Eye (tissue), 1 donor: ENCODE measurements at regions not wholly inside any gene's neighbourhood (a gene's known extent, or its start where the extent isn't known, plus 50 kb on each side); places are given as distances from the start of the nearest gene placed in this dataset.

Experiments used
- DNase-seq: peaks from one replicate; pipeline ENCODE4 v3.0.0-alpha.2; 2015

DNA sequence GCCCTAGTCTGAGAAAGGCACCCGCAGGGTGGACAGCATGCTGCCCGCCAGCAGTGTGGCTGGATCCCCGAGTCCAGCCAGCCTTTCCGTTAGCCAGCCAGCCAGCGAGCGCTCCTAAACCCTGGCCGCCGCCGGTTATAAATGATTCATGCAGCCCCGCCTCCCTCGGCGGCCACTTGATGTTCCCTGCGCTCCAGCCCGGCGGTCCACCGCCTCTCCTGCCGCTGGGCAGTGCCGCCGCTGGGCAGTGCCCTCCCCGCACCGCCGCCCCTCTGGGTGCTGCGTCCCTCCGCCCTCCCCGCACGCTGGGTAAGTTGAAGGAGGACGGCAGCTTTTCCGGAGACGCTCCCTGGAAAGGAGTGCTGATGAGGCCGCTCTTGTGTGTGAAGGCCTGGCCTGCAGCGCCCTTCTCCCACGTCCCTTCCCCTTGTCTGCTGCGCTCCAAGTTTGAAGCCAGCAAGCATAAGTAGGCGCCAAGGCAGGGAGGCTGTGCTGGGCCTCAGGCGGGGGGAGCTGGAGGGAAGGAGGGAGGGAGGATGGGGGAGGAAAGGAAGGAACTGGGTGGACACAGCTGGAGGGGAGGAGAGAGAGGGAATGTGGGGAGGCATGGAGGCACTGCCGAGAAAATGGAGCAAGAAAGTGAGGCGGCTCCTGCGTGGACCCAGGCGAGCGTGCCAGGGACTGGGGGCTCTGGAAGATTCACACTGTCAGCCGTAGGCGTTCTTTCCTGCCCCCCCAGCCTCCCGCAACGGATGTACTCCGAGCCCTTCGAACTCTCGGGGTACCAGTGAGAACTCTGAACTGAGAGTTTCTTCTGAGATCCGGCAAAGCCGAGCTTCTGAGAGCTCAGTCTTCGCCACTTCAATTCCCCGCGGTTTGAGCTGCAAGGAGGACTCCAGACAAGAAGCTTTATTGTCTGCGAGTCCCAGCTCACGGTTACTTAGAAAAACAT is 131.9 kb downstream of the GLI2 start:
- peak; percentile 89 for DNase-seq

DNA sequence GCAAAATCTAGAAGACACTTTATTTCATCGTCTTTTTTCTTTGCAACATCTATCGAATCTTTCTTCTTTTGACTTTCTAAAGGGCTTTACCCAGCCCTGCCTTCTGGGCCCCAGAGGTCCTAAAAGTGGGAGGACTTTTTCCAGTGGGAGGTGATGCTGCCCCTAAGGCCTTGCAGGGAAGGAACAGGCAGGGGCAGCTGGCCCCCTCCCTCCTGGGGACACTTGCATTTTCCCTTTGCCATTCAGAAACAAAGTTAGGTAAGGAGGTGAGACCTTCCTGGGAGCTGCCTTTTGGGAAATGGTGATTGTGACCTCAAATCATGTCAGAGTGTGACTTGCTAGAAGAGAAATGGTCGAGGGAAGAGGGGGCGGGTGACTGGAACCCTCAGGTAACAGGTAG is 132.7 kb downstream of the GLI2 start:
- no peak for DNase-seq

DNA sequence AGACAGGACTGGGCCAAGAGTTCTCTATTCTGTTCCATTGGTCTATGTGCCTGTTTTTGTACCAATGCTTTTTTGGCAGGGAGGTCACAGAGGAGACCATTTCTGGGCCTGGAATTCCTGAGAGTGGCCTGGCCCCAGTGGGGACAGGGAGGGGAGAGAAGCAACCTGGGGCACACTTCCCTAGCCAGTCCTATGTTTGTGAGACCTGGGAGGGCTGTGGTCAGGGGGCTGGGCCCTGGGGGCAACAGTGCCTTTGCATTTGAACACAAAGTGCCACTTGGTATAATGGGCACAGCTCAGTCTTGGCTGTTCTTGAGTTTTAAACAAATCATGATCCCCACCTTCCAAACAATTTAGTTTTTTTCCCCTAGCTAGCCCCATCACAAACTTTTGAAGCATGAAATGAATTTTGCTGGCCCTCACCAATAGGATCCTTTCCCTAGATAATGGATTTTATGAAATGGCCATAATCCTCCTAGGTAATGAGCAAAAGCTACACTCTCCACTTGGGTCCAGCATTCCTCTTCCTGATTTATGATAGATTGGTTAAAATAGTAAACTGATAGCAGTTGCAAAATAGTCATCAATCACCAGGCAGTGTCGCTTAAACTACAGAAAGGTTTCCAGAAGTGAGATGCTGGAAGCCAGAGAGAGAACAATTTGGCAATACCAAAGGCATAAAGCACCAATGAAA is 133.5 kb downstream of the GLI2 start:
- no peak for DNase-seq

DNA sequence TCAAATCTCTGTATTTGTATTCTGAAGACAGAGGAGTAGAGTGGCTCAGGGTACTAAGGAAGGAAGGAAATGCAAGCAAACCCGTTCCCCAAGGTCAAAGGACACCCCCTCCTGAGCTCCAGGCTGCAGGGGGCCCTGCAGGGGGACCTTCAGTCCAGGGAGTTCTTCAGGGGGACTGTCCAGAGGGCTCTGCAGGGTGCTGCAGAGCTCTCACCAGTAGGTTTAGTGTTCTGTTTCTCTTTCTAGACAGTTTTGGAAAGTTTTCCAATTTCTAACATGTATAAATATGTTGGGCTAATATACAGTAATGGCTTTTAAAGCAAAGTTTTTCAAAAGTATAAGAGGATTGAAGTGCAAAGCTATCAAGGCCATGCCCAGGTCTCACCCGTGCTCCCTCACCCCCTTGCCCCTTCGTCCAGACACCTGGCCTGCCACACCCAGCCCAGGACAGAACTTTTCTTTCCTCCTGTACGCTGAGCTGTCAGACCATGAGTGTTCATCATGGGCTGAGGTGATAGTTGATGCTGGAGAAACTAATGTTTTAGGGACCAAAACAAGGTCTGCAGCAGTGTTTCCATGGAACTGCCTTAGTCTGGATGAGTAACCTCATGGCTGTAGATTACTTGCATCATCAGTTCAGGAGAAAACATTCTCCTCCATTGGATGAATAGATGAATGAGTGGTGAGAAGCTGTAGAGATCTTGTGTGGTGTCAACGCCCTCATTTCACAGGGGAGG is 134.2 kb downstream of the GLI2 start:
- DNase-seq: no peak

DNA sequence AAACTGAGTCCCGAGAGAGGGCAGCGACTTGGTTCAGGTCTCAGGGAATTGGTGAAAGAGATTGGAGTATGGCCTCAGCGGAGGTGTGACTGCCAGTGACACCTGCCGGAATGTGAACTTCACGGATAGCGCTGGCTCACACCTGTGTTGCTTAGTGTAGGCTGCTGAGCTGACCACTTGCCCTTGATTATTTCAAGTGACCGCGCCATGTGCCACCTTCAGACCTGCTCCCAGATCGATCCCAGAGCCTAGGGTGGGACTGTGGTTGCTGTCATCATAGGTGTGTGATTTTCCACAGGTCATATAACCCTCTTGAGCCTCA is 134.8 kb downstream of the GLI2 start:
- no peak for DNase-seq

DNA sequence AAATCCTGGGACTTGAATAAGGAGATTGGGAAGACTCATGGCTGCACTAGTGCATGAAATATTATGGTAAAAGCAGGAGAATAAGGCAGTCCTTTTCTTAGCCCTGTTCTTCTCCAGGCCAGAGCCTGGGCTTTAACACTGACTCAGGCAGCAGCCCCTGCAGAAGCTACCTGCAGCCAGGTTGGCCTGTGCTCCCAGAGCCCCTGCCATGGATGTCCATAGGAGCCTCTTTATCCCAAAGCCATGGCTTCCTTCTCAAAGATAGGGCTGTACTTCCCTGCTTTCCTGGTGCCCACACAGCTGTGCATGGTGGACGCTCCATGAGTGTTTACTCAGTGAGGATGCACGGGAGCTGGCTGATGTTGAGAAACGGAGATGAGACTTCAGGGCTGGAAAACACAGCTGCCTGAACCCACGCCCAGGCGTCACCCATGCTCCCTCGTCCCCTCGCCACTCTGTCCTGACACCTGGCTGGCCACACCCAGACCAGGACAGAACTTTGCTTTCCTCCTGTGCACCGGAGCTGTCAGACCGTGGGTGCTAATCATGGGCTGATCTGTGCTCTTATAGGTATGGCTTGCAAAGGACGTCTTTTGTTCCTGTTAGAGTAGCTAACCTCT is 135.5 kb downstream of the GLI2 start:
- no peak for DNase-seq

DNA sequence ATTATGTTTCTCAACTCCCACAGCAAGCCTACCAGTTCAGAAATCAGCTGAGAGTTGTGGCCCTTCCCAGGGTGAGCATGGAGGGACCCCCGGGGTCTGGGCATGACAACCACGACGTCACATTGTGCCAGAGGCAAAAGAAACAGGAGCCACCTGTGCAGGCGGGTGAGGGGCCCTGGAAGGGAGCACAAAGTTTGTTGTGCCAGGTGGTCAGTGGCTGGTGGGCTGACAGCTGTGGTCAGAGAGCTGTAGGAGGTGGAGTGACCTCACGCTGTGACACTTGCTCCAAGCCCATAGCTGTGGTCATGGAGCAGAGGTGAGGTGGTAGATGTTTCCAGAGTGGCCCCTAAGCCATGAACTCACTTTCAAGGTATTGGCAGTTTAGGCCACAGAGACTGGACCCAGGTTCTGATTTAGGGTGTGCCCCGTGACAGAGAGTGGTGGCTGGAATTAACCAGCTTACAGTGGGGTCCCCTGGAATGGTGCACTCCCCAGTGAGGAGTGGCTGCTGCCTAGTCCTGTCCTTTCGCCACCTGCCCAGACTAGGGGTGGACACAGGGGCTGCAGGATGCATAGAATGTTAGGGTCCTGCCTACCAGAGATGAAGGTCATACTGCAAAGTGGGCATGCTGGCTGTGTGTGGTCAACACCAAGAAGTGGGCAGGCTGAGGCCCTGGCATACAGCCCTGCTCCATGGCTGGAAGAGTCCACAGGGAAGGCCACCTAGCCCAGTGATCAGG is 136.4 kb downstream of the GLI2 start:
- DNase-seq: no peak

DNA sequence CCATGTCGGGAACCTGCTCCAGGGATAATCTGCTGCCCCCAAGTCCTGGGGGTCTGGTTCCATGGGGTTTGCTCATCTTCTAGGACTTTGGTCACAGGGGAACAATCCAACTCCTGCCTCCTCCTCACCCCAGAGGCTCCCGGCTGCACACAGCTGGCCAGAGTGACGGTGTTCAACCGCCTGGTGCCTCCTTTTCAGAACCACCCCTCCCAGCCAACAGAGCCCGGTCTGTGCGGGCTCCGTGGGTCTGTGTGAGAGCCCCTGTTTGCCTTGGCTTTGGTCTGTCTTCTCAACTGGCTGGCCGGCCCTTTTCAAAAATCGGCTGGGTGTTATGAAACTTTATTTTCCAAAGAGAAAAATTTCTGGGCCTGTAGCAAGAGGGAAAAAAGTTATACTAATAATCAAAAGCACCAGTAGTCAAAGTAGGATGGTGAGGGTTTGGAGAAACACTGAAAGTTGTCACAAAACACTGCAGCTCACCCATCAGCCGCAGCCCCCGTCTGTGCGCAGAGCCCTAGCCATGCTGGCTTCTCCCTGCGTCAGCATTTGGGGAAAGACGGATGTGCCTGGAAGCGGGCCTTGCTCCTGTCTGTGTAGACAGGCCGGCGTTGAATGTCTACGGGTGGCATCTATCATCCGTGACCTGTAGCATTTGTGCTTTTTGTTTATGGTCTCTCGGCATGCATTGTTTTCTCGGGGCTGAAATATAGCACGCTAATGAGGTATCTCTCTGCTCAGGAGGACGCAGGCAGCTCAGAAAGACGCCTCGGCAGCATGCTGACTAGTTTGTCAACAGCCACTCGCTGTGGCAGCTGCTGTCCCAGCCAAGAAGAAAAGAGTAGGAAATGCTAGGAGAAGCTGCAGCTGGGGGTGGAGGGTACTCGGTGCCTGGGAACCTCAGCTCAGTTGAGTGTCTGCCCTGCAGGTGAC is 138.6 kb downstream of the GLI2 start:
- DNase-seq: peak; percentile 79

DNA sequence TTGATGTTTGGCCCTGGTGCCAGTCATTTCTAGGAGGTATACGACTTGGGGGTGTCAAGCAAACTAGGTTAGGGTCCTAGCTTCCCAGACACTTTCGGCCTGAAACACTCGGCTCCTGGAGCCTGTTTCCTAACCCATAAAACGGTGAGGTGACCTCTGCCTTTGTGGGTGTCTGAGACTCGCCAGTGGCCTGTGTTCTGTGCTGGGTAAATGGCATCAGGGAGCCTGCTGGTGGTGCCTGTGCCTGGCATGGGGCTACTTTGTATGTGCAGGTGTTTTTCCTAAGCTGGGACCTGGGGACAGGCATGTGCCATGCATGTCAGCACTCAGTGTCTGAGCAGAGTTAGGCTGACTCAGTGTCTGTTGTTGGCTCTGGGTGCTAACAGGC is 139.2 kb downstream of the GLI2 start:
- no peak for DNase-seq

DNA sequence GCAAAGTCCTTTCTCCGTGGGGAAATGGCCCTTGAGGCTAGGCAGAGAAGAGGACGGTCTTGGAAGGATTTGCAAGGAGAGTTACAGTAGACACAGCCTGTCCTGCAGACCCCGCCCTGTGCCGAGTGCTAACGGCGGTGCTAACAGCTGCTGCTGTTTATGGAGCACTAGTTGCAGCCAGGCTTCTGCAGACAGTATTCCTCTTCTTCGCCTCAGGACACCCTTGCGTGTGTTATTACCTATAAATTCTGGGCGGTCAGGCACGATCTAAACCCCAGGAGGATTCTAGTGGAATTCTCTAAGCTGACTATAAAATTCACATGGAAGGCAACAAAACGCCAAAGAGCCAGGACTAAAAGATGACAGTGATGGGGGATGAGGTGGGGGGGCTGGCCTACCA is 139.8 kb downstream of the GLI2 start:
- DNase-seq: peak; percentile 60

DNA sequence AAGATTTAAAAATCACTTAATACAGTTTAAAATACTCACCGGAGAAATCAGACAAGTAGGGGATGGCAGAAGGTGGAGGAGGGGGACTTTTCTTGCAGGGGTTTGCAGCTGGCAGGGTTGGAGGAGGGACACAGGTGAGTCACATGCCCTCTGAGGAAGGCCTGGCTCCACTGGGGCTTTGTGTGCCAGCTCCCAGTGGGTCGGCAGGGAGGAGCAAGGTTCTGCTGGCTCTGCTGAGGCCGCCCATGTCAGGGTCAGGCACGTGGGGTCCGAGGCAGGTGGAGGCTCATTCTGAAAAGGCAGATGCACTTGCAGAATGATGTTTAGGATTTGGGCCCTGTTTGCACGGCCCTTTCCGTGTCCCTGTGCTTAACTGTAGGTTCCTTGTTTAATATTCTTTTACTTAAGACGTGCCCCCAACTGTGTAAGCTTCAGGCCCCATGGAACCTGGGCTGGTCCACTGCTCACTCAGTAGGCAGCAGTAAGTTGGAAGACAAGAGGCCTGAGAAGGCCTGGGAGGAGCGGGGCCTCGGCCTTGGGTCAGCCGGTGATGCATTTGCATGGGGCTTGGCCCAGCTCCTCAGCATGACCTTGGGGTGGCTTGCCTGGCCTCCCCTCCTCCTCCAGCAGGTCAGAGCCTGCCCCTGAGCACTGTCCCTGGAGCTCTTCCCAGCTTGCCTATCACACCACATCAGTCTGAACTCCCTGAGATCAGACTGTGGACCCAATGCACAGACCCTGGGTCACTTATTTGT is 141.0 kb downstream of the GLI2 start:
- no peak for DNase-seq

DNA sequence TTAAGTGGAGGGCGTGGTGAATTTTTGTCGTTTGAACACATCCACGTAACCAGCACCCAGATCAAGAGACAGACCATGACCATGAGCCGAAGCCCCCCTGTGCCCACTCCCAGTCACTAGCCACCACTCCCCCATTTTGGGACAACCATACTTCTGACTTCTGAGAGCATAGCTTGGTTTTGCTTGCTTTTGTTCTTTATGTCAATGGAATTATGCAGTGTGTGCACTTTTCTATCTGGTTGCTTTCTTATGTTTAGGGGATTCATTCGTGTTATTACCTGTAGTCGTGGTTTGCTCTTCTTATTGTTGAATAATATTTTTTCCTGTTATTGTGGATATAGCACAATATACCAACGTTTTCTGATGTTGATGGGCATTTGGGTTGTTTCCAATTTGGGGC is 141.7 kb downstream of the GLI2 start:
- DNase-seq: no peak

DNA sequence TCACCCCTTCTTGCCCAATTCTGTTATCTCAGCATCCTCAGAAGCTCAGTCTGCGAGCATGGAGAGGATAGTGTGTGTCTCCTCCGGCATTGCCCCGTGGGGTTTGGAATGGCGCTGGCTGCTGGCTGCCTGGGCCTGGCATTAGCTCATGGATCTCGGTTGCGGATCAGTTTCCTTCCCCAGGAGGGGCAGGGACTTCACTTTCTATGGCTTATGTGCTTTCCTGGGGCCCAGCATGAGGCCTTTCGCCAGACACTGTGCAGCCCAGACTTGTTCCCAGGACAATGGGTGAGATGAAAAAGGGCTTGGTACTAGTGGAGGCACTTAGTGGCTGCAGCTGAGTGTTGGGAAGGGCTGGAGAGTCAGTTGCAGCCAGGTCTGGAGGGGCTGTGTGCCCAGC is 143.3 kb downstream of the GLI2 start:
- DNase-seq: peak; percentile 67

DNA sequence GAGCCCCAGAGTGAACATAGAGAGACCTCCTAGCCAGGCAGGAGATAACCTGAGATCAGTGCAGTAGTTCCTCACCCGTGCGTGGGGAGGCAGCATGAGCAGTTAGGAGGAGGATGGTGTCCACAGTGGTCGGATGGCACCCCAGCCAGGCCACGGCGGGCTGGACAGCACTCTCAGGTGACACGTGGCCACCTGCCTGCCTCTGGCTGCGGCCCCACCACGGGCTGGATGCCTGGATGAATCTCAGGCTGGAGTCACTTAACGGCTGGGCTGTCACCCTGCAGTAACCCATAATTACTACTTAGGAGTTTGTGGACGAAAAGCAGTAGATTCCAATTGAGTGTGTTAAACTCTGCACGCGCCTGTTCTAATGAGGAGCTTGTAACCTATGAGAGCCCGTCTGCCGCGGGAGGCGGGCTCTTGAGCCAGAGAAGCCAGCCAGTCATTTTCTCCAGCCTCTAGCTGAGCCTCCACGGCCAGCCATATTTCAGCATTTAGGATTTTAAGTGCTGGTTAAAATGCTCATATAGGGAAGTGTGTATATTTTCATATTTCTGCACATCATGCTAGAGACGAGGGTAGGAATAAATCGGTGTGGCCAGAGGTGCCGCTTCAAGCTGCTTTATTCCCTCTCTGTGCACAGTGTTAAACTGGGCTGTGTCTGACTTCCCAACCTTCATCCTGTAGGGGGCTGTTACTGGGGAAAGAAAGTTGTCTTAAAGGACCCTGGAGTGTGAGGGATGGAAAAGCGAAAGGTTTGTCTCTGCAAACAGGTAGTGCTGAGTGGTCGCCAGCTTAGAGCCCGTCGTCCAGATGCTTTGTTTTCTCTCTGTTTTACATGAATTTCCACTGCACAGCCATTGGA is 144.0 kb downstream of the GLI2 start:
- DNase-seq: peak; percentile 77

DNA sequence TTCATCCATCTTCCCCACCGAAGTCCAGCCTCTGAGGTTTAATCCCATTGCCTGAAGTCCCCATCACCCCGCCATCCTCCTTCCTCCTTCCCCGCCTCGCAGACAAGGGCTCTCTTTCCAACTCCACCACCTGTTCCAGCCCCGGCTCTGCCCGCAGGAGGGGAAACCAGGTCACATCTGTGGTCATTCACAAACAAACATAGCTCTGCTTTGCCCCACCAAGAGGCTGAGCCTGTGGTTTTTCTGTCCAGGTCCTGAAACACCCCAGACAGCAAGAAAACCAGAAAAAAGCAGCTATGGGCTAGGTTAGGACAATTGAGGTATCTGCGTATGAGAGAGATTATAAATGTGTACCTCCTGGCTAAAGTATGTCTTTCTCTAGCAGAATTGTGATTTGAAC is 144.7 kb downstream of the GLI2 start:
- DNase-seq: no peak

DNA sequence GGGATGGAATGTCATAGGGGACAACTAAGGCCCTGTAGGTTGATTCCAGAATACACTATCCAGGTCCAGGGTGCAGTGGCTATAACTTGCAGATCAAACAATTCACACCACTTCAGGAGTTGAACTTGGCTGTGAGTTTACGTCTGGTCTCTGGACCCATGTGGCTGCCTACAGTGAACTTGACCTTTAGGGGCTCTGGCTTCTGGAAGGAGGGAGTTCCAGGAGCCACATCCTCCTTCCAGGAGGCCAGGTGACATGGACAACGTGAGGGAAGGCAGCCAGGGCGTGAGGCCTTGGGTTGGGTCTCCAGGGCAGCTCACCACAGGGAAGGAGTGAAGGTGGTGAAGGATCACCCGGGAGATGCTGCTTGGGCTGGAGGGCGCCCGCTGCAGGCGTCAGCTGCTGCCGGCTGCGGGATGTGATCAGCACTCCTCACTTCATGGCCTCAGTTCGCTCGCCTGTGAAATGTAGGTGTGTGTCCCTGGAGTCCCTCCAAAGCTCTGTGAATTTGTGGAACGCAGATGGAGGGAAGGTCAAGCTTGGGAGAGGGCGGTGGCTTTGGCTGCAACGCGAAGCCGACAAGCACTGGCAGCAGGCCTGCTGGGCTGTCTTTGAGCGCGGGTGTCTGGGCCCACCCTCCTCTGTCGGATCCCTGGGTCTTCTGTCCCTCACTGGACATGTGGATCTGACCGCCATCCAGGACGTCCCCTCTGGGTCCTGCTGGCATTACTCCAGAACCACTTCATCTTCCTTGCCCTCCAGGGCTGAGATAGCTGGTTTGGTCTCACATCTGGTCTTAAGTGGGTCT is 146.5 kb downstream of the GLI2 start:
- DNase-seq: peak; percentile 50

DNA sequence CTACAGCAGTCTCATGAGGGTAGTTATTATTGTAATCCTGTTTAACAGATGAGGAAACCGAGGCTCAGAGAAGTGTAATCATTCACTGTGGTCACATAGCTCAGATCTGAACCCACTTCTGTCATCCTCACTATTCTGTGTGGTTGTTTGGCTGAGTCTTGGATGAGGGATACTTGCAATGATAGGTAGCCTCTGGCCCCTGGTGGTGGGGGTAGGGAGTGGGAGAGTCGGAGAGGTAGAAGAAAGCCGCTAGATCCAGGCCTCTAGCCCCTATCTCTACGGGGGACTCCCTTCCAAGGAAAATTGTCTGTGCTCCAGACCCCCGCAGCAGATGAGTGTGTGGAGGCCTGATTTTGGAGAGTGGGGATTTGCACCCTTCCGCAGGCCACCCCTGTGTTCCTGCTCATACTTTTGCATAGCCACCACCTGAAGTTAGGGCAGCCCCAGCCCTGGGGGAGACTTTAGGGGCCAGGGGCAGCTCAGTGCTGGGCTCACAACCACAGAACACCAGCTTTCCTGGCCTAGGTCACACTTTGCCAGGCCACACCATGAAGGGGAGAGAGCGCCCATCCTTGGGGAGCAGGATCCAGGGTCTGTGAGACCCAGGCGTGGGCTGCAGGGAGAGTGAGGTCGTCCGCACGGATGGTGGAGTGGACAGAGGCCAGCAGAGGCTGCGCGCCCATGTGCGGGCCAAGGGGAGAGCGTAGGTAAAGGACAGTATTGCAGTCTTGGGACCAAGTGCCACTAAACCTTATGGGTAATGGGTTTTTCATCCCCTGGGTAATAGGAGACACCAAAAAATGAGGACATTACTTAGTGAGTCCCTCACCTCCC is 148.2 kb downstream of the GLI2 start:
- no peak for DNase-seq
